NCI-H146 treated with DMSO at 0.1 percent for 48 hours (cell line): ENCODE measurements at regions not wholly inside any gene's neighbourhood (a gene's known extent, or its start where the extent isn't known, plus 50 kb on each side); places are given as distances from the start of the nearest gene placed in this dataset.
A peak's percentile ranks its signal among the peaks of the same experiment; 100 is the strongest.
"Not testable (repeated sequence)": the region's sequence is repeated elsewhere in the genome, so short reads cannot be mapped to it uniquely, and the experiment has no call there.

ENCODE experiments used
- DNase-seq: peaks from one replicate; lab custom pipeline; 2025; ENCODE audit not compliant: unreplicated experiment; lab: John Stamatoyannopoulos, UW

DNA sequence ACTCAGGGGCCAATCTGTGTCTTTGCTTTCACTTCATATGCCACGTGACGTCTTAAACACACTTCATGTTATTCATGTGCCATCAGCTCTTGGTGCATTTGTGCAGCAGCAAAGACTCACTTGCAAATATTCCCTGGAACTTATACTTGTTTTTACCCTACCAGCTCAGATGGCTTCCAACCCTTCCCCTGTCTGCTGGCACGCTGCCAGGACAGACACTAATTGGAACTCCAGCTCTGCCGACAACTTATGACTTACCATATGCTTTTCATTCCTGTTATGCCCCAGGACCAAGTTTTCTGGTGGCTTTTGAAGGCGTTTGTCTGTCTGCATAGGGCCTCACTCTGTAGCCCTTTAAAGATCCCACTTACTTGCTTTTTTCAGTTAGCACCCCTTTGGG is 261.7 kb upstream of the GNPDA2 start:
- DNase-seq = no peak

GRCh38 chr4:44985938-44986337 is 259.6 kb upstream of the GNPDA2 start:
- DNase-seq = no peak

- no peak for DNase-seq
These were observed 258.8 kb upstream of the GNPDA2 start for GRCh38 chr4:44985152-44985551.

DNA sequence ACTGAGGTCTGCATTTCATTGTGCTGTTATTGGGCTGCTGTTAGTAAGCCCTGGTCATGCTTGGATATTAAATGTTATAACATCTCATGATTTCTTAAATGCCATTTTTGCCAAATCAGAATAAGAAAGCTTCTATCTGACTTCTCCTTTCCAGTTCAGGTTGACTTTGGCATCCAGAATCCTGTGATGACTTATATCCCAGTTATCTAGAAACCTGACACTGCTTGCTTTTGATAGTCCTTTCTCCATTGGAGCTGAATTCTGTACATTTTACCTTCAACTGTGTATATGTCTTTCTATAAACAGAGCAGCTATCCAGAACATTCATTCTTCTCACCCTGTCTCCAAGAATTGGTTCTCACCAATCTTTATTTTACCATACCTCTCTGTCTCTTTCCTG is 257.7 kb upstream of the GNPDA2 start:
- no peak for DNase-seq

GRCh38 chr4:44983083-44983482 is 256.7 kb upstream of the GNPDA2 start:
- no peak for DNase-seq

GRCh38 chr4:44978020-44978419 is 251.7 kb upstream of the GNPDA2 start:
- DNase-seq = no peak

DNA sequence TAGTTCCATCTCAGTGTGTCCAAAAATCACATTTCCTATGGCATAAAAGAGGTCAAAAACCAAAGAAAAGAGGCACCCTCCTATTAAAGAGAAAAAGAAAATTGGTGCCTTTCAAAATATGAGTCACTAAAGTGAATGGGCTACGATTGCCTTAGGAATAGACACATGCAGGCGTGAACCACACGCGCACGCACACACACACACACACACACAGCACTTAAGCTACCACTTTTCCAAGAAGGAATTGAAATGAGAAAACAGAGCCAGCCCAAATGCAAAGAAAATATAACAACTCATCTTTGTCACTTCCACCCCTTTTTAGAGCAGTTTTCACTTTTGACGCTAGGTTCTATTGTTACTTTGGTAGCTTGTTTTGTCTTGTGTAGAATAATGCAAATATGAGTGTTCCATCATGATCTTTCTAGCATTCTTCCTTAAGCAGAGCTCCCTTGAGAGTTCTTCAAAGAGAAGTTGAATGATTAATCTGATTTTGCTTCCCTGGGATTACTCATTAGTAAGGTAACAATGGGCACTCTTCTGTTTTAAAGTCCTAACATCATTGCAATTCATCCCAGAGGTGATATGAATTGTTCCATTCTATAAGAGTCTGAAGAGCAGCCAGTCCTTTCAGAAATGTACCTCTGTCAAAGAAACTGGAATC is 239.2 kb upstream of the GNPDA2 start:
- DNase-seq = no peak

- DNase-seq = not testable (repeated sequence)
These were observed 237.7 kb upstream of the GNPDA2 start for GRCh38 chr4:44964086-44964485.

DNA sequence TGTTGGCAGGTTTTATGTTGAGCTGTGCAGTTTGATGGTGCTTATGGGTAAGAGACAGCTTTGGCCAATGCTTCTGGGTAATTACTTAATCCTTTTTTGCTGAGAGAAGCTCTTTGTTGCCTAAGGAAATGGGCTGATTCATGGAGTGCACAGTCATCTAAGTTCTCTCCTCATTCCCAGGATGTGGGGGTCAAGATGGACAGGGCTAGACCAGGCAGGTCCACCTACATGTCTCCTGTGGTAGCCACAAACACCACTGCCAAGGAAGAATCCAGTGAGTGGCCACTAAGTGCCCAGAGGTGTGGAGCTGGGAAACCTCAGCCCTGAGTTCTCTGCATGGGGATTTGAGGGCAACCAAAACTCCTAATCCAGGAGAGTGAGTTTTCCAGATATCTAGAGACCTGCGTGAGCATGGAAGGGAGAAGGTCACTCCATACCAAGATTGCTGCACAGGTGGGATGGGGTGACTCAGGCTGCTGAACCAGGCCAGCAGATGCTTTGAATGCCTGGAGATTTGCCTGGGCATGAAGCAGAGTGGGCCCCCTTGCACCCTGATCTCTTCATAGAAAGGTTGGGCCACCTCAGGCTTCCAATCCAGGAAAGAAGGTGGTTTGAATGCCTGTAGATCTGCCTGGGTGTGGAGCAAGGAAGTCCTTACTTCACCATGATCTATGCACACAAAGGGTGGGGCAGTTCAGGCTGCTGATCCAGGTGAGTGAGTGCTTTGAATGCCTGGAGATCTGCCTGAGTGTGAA is 234.8 kb upstream of the GNPDA2 start:
- no peak for DNase-seq

DNA sequence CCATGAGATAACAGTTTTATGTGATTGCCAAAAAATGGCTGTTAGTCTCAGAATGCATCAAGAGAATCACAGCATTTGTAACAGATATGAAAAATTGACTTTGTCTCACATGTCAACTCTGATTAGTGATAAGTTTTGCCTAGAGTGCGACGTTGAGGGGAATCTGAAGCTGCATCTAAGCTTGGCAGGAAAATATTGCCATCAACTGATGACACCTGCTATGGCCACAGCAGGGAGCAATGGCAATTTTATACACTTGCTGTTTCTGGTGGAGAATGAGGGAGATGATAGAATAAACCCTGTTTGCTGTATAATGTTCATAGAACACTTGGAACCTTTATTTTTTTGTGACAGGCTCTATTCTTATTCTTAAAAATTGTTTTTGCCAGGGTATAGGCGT is 205.4 kb upstream of the GNPDA2 start:
- DNase-seq = no peak

GRCh38 chr4:44928785-44929184 is 202.4 kb upstream of the GNPDA2 start:
- no peak for DNase-seq

DNA sequence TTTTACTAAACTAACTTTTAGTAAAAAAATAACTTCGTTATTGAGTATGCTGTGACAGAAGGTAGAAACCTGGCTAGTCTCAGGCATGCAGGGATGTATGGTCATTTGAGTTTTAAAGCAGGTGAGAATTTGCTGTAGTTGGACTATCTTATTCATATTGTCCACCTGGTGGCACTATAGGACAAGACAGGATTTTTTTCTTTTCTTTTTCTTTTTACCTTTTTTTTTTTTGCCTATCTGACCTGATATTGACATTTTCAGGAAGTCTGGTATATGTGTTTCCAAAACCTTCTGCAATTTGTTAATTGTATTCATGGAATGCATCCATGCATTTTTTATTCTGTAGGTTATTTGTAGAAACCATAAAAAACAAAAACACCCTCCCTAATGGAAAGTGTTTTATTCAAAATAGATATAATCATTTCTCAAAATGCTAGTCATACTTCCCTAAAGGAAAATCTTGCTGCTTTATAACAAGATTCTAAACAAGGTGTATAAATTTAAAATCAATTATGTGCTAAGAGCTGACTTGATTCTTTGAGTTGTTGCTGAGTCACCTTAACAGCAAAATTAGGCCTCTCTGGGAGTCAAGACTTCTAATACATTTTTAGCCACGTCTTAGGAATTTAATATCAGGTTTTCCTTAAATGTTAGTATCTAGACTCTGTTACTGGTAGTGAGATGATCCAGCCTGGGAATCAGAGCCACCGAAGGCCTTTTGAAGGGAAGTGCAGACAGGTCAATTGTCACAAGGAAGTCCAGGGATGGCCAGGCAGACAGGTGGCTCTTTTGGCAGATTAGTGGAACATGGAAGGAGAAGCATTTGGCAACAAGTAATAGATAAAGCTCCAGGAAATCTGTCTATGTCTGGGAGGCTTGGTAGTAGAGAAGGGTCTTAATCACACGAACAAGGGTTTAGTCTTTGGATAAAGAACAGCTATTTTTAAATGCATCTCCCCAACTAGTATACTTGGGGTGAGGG is 201.3 kb upstream of the GNPDA2 start:
- peak; percentile 2 for DNase-seq

- no peak for DNase-seq
These were observed 190.1 kb upstream of the GNPDA2 start for GRCh38 chr4:44916411-44916810.

- no peak for DNase-seq
These were observed 188.4 kb upstream of the GNPDA2 start for GRCh38 chr4:44914748-44915147.

- DNase-seq = no peak
These were observed 187.9 kb upstream of the GNPDA2 start for GRCh38 chr4:44914223-44914622.

DNA sequence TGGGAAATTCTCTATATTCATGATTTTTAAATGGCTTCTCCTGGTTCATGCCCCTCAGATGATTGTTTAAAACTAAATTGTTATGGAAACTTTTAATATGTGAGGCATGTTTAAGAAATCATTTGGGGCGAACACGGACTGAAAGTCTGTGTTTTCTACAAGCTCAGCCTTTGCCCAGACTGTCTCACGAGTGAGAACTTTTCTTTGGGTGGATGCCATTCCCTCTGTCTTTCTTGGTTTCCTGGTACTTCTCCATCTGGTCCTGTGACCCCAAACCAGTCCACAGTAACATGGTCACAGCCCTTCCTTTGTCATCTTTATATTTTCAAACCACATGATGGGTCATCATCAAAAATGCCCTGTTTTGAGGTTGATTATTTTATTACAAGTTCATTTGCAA is 186.6 kb upstream of the GNPDA2 start:
- no peak for DNase-seq

GRCh38 chr4:44908565-44908964 is 182.2 kb upstream of the GNPDA2 start:
- DNase-seq = no peak

DNA sequence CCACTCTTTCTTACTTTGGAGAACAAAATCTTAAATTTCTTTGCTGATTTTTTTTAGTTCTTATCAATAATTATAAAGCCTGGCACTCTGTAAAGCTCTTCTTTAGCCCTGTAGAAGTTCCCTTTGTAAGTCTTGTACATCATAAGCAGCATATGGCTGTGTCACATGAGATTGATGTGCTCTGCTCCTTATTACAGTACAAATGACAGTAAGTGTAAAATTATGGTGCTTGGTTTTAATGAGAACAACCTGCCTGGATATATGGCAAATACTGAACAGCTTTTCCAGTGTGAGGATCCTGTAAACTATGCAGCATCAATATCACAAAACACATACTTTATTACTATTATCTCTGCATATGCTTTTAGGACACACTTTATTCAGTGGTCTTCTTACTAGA is 145.9 kb upstream of the GNPDA2 start:
- DNase-seq = no peak

- DNase-seq = no peak
These were observed 144.8 kb upstream of the GNPDA2 start for GRCh38 chr4:44871133-44871532.

DNA sequence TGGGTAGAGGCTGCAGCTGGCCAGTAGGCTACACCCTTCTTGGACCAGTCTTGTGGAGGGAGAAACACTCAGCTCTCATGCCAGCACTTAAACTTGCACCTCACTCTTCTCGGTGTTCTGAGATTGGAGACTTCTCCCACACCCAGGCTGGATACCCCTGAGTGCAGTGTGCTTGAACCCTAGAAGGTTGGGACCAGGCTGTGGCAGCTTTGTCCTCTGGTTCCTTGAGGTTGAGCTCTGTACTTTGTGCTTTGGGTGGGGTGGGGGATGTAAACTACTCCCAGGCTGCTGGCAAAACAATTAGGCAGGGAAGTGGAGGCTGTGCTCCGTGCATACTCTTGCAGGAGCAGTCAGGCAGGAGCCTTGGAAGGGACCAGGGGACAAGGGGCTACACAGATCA is 143.6 kb upstream of the GNPDA2 start:
- DNase-seq = no peak

GRCh38 chr4:44869222-44869882 is 143.0 kb upstream of the GNPDA2 start:
- DNase-seq = no peak
